CD4-positive, alpha-beta T cell treated with Interleukin-2 at 100 ng/mL for 4 hours (primary cell): ENCODE measurements at regions not wholly inside any gene's neighbourhood (a gene's known extent, or its start where the extent isn't known, plus 50 kb on each side); places are given as distances from the start of the nearest gene placed in this dataset.
"Not testable (repeated sequence)": the region's sequence is repeated elsewhere in the genome, so short reads cannot be mapped to it uniquely, and the experiment has no call there.

Source experiments
- DNase-seq: peaks from one replicate; pipeline ENCODE4 v3.0.0-alpha.2; 2020; ENCODE audit warnings: low spot score

DNA sequence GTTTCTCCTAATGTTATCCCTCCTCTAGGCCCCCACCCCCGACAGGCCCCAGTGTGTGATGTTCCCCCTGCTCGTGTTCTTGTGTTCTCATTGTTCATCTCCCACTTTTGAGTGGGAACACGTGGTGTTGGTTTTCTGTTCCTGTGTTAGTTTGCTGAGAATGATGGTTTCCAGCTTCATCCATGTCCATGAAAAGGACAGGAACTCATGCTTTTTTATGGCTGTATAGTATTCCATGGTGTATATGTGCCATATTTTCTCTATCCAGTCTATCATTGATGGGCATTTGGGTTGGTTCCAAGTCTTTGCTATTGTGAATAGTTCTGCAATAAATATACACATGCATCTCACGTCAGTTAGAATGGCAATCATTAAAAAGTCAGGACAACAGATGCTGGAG lies 305.9 kb downstream of the MED10 start:
- not testable (repeated sequence) for DNase-seq

DNA sequence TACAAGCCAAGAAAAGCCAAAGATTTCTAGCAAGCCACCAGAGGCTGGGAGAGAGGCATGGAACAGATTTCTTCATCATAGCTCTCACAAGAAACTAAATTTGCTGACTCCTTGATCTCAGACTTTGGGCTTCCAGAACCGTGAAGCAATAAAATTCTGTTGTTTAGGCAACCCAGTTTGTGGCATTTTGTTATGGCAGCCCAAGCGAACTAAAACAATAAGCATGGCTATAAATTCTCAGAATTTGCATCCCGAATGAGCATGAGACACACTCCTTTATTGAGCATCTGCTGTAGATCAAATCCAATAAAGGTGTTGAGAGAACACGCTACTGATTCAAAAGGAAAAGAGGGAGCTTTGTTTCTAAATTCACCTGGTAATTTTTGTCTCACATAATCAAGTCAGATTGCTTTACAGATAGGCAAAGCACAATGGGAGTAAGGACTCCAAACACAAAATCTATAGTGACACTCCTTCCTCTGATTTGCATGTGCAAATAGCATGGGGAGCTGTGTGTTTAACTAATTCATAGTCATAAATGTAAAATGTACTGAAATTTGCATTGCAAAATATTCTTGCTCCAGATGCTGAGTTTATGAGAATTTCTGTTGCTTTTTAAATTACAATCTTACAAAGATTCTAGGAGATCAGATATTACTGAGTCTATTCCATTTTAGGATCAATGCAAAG lies 308.7 kb downstream of the MED10 start:
- no peak for DNase-seq

DNA sequence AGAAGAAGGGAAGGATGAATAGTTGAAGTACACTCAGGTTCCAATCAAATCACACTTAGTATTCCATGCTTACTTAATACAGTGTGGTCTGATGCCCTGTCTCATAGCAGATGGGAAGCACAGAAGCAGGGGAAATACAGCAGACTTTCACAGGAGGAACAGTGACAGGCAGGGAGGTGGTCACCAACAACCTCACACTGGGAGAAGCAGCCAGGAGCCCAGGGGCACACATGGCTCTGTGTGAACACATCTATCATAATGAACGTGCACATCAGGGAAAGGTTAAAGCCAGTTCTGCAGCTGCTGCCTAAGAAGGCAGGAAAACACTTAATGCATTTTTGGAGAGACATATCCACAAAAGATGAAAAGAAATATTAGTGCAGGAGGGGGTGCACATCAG lies 312.3 kb downstream of the MED10 start:
- no peak for DNase-seq

DNA sequence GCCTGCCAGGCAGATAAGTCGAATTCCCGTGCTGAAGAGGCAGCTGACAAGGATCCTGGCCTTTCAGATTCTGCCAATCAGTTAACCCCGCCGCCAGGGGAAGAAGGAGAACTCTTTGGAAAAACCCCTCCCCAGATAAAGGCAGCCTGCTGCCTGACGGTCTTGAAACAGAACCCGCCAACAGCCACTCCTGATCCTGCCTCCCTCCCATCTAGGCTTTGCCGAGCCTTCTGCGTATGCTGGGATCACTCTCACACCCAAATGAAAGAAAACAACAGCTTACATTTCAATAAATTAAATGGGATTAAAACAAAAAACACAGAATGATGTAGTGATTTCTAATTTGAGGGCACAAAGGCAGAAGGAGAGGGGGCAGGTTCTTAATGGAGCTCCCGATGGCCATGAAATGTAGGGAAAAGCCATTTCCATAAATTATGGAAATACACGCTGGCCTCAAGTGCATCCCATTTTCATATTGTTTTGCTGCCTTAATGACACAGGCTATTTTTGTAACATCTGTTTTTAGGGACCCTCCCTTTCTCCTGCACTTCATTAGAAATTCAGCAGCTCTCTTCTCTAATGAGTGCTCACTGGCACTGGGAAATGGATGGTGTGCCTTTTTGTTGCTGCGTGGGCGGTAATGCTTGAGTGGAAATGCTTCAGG lies 319.1 kb downstream of the MED10 start:
- DNase-seq, result no peak

DNA sequence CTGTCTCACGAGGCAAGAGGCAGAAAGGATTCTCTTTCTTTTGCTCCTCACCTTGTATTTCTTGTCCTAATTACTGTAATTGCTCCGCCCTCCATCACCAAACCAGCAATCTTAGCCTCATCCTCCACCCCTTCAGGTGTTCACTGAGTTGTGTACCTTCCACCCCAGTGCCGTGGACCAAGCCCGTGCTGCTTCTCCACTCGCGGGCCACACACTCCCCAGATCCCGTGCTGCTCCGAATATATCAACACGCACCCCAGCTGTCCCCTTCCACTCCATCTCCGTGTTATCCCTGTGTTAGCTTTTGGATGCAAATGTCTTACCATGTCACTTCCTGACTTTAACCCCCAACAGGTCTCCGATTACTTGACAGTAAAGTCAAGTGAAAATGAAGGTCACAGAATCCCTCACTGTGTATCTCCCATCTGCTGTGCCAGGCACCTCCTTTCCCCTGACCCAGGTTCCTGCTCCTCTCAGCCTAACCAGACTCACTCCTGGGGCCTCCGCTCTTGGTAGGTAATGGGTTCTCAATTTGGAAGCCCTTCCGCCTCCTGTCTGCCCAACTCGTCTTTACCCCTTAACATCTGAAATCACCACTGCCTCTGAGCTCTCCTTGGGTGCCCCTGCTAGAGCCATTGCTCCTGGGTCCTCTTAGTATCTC lies 320.2 kb downstream of the MED10 start:
- no peak for DNase-seq

DNA sequence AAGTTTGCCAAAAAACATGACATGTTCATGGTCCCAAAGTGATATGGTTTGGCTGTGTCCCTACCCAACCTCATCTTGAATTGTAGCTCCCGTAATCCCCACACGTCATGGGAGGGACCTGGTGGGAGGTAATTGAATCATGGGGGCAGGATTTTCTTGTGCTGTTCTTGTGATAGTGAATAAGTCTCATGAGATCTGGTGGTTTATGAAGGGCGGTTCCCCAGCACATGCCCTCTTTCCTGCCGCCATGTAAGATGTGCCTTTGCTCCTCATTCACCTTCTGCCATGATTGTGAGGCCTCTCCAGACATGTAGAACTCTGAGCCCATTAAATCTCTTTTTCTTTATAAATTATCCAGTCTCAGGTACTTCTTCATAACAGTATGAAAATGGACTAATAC lies 322.1 kb downstream of the MED10 start:
- no peak for DNase-seq

DNA sequence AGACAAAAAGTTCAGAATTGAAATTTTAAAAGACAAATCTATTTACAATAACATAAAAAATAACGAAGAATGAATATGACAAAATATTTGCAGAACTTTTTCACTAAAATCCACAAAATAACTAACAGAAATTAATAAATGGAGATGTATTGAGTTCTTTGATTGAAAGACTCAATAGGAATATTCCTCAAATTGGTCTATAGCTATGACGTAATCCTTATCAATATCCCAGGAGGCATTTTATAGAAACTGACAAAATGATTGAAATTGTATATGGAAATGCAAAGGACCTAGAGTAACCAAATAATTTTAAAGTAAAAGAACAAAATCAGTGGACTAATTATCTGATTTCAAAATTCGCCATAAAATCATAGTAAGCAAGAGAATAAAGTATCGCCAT lies 328.7 kb downstream of the MED10 start:
- no peak for DNase-seq

DNA sequence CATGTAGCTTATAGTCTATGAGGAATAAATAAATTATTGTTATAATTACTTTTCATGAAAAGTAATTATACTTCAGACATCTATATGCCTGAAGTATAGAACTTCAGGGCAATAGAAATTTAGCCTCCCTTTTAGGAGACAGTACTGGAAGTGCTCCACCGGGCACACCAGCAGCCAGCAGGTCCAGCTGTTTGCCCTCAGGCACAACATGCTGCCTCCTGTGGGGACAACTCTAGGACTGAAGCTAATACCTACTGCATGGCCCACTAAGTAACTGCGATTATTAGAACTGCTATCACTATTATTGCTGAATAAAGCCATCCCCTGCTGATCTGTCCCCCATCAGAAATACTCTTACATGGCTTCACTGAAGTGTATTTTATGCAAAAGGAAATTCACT lies 329.6 kb downstream of the MED10 start:
- DNase-seq, result no peak

DNA sequence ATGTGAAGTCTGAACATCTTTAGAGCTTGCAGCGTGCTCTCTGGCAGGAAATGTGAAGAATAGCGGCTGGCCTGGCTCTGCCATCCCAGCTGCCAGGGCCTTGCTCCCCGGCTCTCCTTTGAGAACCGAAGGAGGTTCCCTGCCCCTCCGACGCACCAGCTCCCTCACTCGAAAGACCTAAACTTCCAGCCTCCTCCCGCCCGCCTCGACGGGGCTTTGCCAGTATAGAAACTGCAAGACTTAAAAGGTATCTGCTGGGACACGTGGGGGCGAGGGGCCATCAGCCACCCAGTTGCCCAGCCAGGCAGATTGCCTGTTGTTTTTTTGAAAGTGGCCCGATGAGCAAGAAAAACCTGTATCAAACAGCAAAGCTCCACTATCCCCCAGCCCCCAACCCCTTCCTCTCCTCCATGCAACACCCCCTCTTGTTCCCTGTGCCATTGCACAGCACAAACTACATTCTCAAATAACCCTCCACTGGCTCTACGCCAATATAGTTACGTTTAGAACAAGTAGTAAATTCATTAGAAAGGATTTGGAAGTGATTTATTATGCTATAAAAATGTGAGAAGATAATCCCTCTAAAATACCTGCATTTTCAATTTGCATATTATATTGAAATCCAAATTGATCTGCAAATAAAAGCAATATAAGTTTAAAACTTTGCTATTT lies 331.9 kb downstream of the MED10 start:
- DNase-seq, result no peak

DNA sequence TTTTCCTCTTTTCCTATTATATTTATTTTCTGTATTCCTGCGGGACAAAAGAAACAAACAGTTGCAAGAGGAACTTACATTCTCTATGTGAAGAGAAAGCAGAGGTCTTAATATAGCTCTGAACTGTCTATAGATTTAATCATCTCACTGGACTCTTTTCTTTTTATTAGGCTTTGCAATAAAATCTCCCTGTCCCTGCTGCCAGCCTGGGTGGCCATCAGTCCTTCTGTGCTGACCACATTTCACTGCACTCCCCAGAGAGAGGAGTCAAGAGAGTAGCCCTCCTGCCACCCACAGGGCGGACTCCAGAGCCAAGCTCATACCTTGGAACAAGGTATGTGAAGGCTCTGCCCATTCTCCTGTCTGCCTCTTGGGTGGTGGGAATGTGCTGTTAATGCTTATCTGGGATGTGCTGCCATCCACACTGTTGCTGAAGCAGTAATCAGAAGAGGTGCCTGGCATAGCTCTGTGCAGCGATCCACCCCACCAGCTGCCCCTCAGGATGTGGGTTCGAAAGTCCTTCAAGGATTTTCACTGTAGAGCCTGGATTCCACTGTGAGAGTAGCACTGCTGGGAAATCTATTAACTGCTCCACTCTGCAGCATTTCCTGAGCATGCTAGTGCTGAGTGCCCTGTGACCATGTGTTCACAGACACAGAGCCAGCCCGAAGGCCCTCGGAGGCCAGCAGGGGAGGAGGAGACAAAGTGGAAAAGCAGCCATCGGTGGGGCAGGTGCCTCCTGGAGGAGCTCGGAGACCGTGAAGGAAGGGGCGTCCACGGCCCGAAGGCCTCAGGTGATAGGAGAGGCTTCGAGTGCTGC lies 334.6 kb downstream of the MED10 start:
- no peak for DNase-seq

DNA sequence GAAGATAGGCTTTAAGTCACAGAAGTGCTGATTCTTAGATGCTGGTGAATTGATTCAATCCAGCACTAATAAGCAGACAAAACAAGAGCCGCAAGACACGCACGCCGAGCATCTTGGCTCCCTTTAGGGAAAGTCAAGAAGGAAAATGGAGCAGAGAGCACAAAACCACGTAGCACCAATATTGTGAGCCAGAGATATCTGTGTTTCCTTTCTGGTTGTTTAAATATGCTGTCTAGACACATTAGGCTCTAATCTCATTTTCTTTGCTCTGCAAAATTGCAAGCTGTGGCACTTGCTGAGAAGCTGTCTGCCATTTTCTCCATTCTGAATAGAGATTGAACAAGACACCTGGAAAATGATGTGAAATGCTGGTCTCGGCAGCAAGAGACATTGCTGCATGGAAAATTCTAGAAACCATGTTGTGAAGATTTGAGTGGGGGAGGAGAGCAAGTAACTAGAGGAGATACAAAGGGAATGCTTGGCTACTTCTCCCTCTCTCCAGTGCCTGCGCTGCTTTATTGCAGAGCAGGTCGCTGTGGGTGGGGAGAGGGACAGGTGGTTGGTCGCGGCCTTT lies 336.3 kb downstream of the MED10 start:
- DNase-seq, result no peak

DNA sequence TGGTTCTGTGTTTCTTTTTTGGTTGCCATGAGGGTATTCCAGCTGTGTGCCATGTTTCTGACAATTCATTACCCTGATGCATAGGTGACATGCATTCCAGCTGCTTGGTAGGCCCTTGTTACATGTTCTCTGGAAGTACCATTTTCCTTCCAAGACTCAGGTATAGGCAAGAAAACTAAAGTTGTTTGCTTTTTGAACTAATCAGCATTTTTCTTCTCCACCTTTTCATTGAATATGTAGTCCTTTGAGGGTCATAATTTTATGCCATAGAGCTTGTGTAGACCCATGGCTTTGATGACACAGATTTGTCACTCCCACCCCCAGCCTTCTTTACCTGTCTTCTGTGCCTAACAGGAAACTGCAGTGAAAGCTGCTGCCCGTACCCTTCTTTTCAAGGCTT lies 339.2 kb downstream of the MED10 start:
- no peak for DNase-seq

DNA sequence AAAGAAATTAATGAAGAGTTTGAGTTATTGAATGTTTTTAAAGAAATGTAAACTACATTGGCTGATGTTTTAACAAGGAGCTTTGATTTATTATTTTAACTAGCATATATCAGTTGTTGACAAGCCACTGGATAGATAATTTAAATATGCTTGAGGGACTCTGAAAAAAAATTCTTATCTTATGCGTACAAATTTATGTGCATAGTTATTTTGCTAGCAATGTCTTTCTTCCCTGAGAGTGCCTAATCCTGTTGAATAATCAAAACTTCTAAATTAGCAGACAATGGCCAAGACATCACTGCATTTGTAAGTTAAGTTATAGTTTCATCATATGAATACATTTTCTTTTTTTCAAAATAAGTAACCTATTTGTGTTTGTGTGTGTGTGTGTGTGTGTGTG lies 342.3 kb downstream of the MED10 start:
- DNase-seq, result no peak

DNA sequence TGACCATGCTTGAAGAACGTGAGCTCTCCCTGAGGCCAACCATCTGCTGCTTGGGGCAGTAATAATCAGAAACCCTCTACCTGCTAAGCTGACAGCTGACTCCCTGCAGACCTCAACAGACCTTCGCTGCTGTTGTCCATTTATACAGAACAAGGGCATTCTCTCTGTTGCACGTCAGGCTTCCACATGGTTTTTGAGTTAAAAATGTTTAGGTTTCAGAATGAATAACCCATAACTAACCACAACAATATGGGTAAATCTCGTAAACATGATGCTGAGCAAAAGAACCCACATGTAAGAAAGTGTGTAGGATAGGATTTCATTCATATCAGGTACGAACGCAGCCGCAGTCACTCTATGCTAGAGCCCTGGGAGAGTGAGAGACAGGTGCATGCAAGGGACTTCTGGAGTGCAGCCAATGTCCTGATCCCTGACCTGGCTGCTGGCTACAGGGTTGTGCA lies 348.5 kb downstream of the MED10 start:
- DNase-seq, result no peak

DNA sequence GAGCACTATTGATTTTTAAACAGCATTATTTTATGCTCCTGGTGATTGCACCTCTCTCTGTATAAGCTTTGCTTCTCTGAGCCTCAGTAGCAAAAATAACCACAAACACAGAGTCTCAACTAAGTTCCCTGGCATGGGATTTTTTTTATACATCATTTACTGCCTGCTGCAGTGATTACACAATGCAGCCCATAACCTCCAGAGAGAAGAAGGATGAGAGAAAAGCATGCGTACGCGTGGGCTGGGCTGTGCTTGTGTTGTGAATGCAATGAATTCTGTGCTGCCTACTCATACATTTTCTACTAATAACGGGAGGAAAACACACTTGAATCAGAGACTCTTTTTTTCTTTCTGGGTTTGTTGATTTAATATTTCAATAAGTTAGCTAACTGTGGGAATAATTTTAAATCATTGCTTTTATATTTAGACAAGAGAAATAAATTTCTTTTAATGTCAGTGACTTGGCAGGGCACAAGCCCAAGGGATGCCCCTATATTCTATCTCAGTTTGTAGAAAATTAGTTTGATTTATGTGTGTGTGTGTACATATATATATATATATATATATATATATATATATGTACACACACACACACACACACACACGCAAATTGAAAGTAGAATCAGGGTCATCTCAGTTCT lies 351.5 kb downstream of the MED10 start:
- no peak for DNase-seq

DNA sequence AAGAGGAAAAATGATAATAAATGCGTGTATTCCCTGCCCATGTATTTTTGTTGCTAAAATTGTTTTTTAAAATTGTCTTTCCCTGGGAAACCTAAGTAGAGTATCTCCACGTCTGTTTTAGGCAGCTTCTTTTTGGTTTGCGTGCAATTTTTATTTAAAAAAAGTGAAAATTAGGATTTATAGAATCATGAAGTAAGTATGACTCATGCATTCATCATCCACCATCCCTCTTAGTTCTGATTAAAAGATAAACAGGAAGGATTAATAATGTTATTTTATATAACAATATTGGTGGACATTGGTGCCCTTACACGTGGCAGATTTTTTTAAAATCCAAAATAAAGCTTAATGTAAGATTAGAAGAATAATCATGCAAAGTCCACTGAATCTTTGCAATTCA lies 358.7 kb downstream of the MED10 start:
- no peak for DNase-seq

DNA sequence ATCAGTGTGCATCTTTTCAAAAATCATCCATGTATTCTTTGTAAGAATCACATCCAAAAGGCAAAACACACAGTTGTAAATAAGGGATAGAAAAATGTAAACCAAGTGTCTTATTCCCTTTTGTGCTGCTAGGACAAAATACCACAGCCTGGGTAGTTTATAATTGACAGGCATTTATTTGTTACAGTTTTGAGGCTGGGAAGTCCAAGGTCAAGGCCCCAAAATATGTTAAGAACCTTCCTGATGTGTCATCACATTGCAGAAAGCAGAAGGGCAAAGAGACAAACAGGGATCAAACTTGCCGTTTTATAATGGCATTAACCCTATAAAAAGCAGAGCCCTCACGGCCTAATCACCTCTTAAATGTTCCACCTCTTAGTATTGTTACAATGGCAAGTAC lies 364.8 kb downstream of the MED10 start:
- DNase-seq, result no peak

DNA sequence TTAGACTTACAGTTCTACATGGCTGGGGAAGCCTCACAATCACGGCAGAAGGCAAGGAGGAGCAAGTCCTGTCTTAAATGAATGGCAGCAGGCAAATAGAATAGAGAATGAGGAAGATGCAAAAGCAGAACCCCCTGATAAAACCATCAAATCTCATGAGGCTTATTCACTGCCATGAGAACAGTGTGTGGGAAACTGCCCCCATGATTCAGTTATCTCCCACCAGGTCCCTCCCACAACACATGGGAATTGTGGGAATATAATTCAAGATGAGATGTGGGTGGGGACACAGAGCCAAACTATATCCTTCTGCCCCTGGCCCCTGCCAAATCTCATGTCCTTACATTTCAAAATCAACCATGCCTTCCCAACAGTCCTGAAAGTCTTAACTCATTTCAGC lies 367.1 kb downstream of the MED10 start:
- no peak for DNase-seq

DNA sequence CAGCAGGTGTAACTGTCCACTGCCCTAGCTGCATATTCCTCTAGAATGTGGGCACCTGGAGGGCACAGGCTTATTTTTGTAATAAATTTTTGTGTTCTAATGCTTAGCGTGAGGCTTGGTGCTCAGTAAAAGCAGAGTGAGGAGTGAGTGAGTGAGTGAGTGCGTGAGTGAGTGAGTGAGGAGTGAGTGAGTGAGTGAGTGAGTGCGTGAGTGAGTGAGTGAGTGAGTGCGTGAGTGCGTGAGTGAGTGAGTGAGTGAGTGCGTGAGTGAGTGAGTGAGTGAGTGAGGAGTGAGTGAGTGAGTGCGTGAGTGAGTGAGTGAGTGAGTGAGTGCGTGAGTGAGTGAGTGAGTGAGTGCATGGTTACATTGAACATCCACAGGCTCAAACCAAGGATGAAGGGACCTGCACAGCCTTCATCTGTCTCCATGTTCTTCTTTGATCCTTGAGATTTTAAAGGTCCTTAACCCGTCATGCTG lies 371.5 kb downstream of the MED10 start:
- DNase-seq, result no peak

DNA sequence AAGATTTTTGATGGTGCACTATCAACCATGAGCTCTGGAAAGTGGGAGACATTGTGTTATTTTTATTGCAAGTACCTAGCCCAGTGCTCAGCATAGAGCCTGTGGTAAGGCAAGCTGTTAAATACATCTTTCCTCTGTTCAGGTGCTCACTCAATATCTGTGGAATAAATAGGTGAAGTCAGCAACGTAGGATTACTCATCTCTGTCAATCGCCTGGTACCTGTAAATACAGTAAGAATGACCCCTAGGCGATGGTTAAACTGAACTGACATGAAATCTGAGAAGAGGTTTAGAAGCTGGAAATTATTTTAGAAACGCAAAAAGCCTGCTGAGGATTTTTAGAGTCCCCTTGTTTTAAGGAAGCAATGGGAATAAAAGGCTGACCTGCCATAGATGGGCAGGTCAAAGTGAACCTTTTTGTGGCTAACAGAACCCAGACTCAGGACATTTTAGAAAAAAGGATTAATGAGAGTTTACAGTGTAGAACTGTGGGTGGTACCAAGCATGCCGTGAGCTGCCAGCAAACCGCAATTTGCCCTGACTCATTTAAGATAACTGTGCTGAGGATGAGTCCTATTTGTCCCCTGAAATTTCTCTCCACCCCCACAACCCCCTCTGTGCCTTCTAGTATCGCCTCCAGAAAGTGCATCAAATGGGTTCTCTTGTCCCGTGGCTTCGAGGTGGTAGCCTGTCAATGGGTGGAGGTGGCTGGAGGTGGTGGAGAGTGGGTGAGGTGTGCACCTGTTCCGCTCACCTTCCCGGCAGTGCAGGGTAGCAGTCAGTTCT lies 375.1 kb downstream of the MED10 start:
- no peak for DNase-seq
